Nephron (organoid): ENCODE measurements at regions not wholly inside any gene's neighbourhood (a gene's known extent, or its start where the extent isn't known, plus 50 kb on each side); places are given as distances from the start of the nearest gene placed in this dataset.

Source experiments
- H3K27ac Mint-ChIP-seq, 3 experiments: 2 replicates each; pipeline ENCODE4 v1.8.0; 2020; ENCODE audit warnings: mixed read lengths in 3 of 3, mild to moderate bottlenecking in 2 of 3, moderate library complexity in 1 of 3
- H3K27me3 Mint-ChIP-seq: 2 replicates; pipeline ENCODE4 v1.8.0; 2021; ENCODE audit warnings: low read depth, mild to moderate bottlenecking, moderate library complexity, mixed read lengths
- H3K36me3 Mint-ChIP-seq: 2 replicates; pipeline ENCODE4 v1.8.0; 2020; ENCODE audit warnings: low read depth, mixed read lengths
- H3K4me1 Mint-ChIP-seq: 2 replicates; pipeline ENCODE4 v1.8.0; 2020; ENCODE audit warnings: mixed read lengths
- H3K4me3 Mint-ChIP-seq, 3 experiments: 2 replicates each; pipeline ENCODE4 v1.8.0; 2020; ENCODE audit warnings: mild to moderate bottlenecking in 3 of 3, mixed read lengths in 3 of 3, moderate library complexity in 2 of 3
- H3K9me3 Mint-ChIP-seq: 2 replicates; pipeline ENCODE4 v1.8.0; 2020; ENCODE audit warnings: mixed read lengths
- CTCF ChIP-seq, 3 experiments: fragments of 200-600 bp; sonication (generic); IDR thresholded peaks; one replicate each; pipeline ENCODE4 v1.5.0; 2021; ENCODE audit warnings: antibody characterized with exemption in 3 of 3; ENCODE audit not compliant: unreplicated experiment in 3 of 3

- Mint-ChIP-seq H3K4me3 (no peak overlapping the region), H3K9me3 (peaks cover 5% of the 10 kb centered on the region), H3K27me3 (no peaks in the 10 kb centered on the region), H3K4me1 (no peaks in the 10 kb centered on the region), H3K36me3 (no peaks in the 10 kb centered on the region), H3K27ac (no peak overlapping the region)
- TF ChIP-seq CTCF (IDR thresholded peaks at IDR 0.05; ENCODE audit: unreplicated experiment in 3 of 3), result no peak
Observed at GRCh38 chr10:69703256-69703655, 73.2 kb downstream of the FAM241B start.

GRCh38 chr10:69703766-69704630 lies 74.0 kb downstream of the FAM241B start:
- TF ChIP-seq CTCF (IDR thresholded peaks at IDR 0.05; ENCODE audit: unreplicated experiment in 3 of 3), result no peak
- H3K36me3 Mint-ChIP-seq, result no peaks in the 10 kb centered on the region
- H3K4me3 Mint-ChIP-seq, result no peak overlapping the region
- peaks cover 9% of the 10 kb centered on the region for H3K9me3 Mint-ChIP-seq
- no peaks in the 10 kb centered on the region for H3K4me1 Mint-ChIP-seq
- no peaks in the 10 kb centered on the region for H3K27me3 Mint-ChIP-seq
- H3K27ac Mint-ChIP-seq, result no peak overlapping the region

- H3K36me3 Mint-ChIP-seq, result no peaks in the 10 kb centered on the region
- peaks cover 8% of the 10 kb centered on the region for H3K9me3 Mint-ChIP-seq
- peaks cover 28% of the 10 kb centered on the region for H3K4me1 Mint-ChIP-seq
- no peak overlapping the region for H3K4me3 Mint-ChIP-seq
- peak overlapping the region in 2 of 3 experiments; percentile 4 for H3K27ac Mint-ChIP-seq
- peaks cover 20% of the 10 kb centered on the region for H3K27me3 Mint-ChIP-seq
- TF ChIP-seq CTCF (IDR thresholded peaks at IDR 0.05; ENCODE audit: unreplicated experiment in 3 of 3), result no peak
Observed at GRCh38 chr10:69709366-69709941, 79.4 kb downstream of the FAM241B start.

- H3K36me3 Mint-ChIP-seq, result no peaks in the 10 kb centered on the region
Observed at GRCh38 chr10:69710008-69710888, 80.2 kb downstream of the FAM241B start.

GRCh38 chr10:69712342-69712741 lies 82.3 kb downstream of the FAM241B start:
- H3K4me1 Mint-ChIP-seq, result peaks cover 38% of the 10 kb centered on the region
- no peak for TF ChIP-seq CTCF (IDR thresholded peaks at IDR 0.05; ENCODE audit: unreplicated experiment in 3 of 3)
- no peaks in the 10 kb centered on the region for H3K36me3 Mint-ChIP-seq
- peak overlapping the region in 1 of 3 experiments; percentile 33 for H3K27ac Mint-ChIP-seq
- H3K4me3 Mint-ChIP-seq, result no peak overlapping the region
- peaks cover 7% of the 10 kb centered on the region for H3K9me3 Mint-ChIP-seq
- H3K27me3 Mint-ChIP-seq, result peaks cover 27% of the 10 kb centered on the region

More at GRCh38 chr10:69710008-69710888, 80.2 kb downstream of the FAM241B start:
- H3K27ac Mint-ChIP-seq, result peak overlapping the region; percentile 4 to 72 (median 65)
- H3K27me3 Mint-ChIP-seq, result peaks cover 26% of the 10 kb centered on the region
- TF ChIP-seq CTCF (IDR thresholded peaks at IDR 0.05; ENCODE audit: unreplicated experiment in 3 of 3), result no peak
- no peak overlapping the region for H3K4me3 Mint-ChIP-seq
- peaks cover 28% of the 10 kb centered on the region for H3K4me1 Mint-ChIP-seq
- H3K9me3 Mint-ChIP-seq, result peaks cover 7% of the 10 kb centered on the region
